Keratinocyte (primary cell): ENCODE measurements at regions not wholly inside any gene's neighbourhood (a gene's known extent, or its start where the extent isn't known, plus 50 kb on each side); places are given as distances from the start of the nearest gene placed in this dataset.

Experiments
- EZH2 ChIP-seq: IDR thresholded peaks from one replicate; pipeline ENCODE4 v1.6.1; 2012; ENCODE audit warnings: inconsistent platforms, mild to moderate bottlenecking, low read length, moderate library complexity
- TF ChIP-seq, protein P1 (sequence below), 3 experiments: IDR thresholded peaks in 1 of 3; conservative IDR thresholded peaks in 1 of 3; optimal IDR thresholded peaks in 1 of 3; 2 replicates in 2 of 3; 3 replicates in 1 of 3; pipeline versions ENCODE3 to v1.5.1; 2011; ENCODE audit warnings: low read length in 3 of 3, mild to moderate bottlenecking in 3 of 3, moderate library complexity in 2 of 3, control low read depth in 1 of 3, inconsistent platforms in 1 of 3; ENCODE audit not compliant: insufficient read depth in 2 of 3; ENCODE audit errors: extremely low read depth in 1 of 3

DNA sequence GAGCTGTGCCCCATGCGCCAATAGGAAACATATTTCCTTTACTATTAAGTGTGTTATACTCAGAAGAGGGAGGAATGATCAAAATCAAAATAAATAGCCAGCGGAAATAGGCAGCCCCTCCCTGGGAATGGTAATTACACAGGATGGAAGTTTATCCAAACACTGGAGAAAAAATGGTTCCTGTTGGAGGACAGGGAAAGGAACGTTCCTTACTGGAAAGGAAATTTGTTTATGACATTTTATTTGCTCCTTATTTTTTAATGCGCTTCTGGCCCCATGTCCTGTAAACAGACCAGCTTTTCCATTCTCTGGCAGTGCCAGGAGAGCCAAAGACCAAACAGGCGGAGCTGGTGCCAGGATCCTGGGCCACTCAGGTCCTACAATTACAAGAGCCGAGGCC is 273.7 kb downstream of the SOX9 start:
- TF ChIP-seq, protein P1, sequence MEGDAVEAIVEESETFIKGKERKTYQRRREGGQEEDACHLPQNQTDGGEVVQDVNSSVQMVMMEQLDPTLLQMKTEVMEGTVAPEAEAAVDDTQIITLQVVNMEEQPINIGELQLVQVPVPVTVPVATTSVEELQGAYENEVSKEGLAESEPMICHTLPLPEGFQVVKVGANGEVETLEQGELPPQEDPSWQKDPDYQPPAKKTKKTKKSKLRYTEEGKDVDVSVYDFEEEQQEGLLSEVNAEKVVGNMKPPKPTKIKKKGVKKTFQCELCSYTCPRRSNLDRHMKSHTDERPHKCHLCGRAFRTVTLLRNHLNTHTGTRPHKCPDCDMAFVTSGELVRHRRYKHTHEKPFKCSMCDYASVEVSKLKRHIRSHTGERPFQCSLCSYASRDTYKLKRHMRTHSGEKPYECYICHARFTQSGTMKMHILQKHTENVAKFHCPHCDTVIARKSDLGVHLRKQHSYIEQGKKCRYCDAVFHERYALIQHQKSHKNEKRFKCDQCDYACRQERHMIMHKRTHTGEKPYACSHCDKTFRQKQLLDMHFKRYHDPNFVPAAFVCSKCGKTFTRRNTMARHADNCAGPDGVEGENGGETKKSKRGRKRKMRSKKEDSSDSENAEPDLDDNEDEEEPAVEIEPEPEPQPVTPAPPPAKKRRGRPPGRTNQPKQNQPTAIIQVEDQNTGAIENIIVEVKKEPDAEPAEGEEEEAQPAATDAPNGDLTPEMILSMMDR (optimal IDR thresholded peaks at IDR 0.05 in 1 of 3, IDR thresholded peaks at IDR 0.05 in 1 of 3, conservative IDR thresholded peaks at IDR 0.05 in 1 of 3; ENCODE audit: extremely low read depth in 1 of 3, insufficient read depth in 2 of 3, low read length in 3 of 3), result no peak
- TF ChIP-seq EZH2, result no peak
